HS-27A (cell line): ENCODE measurements at regions not wholly inside any gene's neighbourhood (a gene's known extent, or its start where the extent isn't known, plus 50 kb on each side); places are given as distances from the start of the nearest gene placed in this dataset.

Experiments used
- DNase-seq: peaks from one replicate; pipeline ENCODE4 v3.0.0-alpha.2; 2012; ENCODE audit warnings: low read depth, missing footprints

DNA sequence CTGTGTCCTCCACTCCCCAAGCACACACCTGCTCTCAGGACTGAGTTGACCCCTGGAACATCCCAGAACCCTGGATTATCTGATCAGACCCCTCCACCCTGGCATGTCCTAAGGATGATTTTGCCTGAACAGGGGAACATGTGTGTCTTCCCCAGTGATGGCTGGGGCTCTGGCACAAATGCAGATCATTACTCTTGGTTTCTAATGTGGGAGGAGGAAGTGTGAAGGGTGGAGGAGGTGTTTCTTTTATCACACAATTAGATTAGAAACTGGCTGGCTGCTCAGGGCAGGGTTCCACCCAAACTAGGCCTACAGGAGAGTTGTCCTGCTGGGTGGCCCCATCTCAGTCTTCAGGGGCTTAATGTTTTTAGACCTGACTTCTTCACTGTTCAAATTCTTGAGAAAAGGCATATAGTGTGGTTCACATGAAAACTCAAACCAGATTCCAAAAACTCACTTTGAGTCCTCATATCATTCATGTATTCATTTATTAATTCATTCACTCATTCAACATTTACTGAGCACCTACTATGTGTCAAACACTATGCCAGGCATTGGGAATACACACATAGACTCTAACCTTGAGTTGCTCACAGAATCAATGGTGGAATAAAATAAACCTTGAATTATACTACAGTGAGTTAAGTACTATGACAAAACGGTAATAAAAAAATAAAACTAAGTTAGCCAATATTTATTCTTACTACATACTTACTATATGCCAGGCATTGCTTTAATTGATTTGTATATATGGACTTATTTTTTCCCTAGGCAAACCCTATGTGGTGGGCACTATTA, 221.8 kb upstream of the JUN start:
- no peak for DNase-seq

GRCh38 chr1:59006289-59006658, 222.4 kb upstream of the JUN start:
- DNase-seq: no peak

DNA sequence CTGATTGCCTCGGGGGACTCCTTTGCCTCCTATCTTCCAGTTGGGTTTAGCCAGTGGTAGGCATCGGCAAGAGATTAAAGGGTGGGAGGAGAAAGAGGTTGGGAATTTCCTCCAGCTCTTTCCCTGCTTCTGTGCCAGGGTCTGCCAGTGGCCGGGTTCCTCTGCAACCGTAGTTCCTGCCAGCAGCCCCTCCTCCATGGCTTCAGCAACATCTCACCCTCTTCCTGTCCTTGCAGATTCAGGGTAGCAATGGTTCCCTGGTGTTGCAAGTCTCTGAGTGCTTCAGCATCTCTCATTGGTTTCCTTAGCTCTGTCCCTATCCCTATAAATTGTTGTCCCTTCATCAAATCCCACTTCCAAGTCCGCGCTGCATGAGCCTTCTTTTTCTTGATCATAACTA, 223.1 kb upstream of the JUN start:
- DNase-seq: no peak

GRCh38 chr1:59007429-59007819, 223.6 kb upstream of the JUN start:
- DNase-seq: no peak

DNA sequence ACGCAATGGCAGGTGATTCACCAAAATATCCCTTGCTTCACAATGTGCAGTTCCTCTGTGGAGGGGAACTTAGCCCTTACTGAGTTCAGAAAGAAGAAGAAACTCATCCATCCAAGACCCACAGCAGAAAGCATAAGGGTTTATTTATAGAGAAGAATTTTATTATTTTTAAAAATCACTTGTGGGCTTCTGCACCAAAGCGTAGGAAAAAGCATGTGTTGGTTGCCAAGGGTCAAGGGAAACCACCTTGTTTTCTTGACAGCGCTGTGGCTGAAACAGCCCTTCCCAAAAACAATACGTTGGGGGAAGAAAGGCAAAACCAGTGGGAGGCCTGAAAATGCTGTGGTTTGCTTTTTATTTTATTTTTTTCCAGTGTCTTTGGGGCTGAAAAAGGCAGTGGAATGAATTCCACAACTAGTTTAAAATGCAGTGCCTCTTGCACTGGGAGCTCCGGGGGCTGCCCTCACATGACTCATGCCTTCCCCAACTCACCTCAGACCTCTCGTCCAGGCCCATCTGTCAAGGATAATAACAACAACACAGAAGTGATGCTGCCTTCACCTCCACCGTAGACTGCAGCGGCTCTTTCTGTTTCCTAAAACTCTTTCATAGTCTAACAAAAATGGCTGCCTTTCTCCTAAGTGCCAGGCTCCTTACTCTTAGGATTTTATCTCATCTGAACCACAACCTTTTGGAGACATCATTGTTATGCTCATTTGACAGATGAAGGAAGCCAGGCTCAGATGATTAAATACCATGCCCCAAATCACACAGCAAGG, 224.2 kb upstream of the JUN start:
- DNase-seq: no peak

DNA sequence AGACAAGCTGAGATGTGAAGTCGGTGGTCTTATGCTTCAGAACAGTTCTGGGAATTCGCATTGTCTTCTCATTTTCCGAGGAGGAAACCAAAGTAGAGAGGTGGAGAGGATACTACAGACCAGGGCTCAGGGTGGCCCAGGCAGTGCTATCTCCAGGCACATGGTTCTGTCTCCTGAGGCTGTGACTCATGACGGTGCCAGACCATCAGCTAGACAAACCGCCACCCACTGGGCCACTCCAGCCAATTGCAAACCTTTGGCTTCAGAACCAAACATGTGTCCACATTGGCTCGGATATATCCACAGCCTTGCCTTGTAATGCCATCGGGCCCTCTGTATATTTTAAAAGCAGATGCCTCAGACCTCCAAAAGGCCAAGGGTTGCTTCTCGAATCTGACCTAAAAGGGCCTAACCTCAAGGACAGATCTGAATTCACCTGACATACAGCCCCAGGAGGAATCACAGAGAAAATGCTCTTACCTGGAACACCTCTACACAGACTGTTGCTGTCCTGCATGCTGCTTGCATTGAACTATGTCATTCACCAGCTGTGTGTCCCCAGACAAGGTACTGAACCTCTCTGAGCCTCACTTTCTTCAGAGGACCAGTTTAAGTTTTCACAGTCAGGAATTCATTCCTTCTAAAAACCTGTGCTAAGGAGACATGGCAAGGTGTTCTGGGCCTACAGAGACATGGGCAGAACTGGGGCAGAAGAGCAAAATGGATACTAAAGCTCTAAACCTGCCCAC, 224.9 kb upstream of the JUN start:
- no peak for DNase-seq

GRCh38 chr1:59011663-59012062, 227.8 kb upstream of the JUN start:
- DNase-seq: no peak

DNA sequence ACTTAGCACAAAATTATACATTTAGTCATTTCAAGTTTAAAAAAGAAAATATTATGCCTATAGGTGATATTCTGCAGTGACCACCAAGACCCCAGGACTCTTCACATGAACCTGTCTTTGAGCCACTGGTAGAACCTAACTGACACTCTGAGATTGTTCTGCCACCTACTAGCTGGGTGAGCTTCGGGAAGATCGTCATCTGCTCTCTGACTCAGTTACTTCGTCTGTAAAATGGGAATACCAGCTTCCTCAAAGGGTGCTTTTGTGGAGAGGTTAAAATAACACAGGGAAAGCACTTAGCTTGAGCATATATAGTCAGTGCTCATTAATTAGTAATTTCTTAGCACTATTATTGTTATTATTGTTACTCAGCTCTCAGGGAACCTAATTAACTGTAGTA, 228.5 kb upstream of the JUN start:
- DNase-seq: no peak

DNA sequence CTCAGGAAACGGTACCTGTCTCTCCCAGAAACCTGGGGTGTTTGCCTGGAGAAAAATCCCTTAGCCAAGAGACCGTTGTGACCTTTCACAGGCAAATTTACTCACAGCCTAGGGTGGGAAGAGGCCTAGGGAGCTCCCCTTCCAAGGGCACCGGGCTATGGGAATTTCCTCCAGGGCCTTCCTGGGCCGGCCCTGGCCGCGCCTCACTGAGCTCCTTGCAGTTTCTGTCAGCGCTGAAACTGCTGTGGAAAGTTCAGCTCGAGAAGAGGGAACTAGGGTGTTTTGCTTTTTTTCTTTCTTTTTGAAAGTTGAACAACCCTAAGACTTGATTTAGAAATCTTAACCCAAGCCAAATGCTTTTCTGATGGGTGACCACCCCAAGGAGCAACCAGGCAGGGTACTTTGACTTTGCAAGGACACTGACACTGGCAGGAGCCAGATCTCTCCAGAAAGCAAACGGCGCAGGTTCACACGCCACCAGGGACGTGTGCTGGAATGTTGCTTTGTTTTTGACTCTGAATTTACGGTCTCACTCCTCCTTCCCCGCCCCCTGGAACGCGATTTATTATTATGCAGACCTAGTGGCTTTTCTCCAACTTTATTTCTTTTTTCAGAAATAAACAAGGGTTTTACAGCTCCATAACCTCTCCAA, 229.6 kb upstream of the JUN start:
- no peak for DNase-seq

DNA sequence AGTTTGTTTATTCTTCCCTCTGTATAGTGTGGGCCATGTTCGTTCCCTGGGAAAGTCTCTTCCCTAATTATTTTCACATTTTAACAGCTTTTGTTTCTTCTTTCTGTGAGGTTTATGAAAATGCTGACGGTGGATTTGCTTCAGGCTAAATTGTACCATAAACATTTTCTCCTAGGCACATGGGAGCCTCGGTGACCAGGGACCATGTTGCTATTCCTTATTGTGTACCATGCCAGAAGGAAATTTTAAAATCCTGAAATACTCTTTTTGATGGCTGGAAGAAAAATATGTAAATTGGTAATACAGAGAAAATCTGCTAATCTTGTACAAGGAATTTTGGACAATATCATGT, 230.1 kb upstream of the JUN start:
- no peak for DNase-seq

DNA sequence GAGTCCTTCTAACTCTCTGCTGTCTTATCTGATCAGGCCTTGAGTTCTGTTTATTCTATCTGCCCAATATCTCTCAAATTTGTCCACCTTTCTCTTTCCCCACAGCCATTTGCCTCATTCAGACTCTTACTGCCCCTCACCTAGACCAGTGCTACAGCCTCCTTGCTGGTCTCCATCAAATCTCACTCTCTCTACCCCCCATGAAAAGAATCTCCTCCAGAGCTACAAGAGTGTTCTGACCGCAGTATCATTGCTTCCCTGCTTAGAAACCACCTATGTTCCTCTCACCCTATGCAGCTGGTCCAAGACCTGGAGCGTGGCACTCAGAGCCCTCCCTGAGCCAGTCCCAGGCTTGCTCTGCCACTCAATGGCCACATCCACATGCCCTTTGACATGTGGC, 231.0 kb upstream of the JUN start:
- no peak for DNase-seq

GRCh38 chr1:59015708-59016107, 231.9 kb upstream of the JUN start:
- DNase-seq: no peak

DNA sequence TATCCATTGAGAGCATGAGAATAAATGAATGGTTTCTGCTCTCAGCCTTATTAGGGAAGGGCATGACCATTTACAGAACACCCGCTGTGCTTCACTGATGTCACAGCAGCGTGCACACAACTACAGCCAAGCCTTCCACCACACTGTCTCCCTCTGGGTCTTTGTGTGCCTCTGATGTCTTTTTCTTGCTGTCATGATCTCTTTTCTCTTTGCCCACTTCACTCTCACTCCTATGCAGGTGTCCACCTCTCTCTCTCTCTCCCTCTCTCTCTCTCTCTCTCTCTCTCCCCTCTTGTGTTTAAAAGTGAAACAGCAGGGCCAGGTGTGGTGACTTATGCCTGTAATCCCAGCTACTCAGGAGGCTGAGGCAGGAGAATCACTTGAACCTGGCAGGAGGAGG, 232.5 kb upstream of the JUN start:
- no peak for DNase-seq

DNA sequence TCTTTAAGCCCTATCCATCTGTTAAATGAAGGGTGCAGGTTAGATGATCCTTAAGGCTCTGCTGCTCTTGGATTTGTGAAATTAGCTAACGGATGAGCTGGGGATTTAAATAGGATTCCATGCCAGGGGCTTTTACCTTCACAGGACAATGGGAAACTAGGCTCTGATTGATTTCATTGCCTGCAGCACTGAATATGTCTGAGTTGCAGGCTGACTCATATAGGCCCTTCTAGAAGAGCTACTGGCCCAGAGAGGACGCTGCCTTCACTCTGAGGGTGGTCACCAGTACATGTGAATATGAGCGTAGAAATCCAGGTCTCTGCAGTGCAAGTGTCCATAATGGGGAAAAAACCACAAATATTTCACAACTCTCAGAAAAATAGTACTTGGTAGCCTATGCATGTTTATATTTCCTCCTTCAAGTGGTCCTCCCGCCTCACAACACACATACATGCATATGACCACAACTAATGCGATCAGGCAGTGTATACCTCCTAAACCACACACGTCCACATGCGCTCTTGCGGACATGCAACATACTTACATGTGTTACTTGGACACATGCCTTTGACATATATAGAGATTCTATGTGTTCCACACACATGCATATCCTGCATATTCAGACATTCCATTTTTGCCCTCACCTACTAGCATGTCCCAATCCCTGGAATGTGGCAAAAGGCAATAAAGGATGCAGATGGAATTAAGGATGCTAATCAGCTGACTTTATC, 233.8 kb upstream of the JUN start:
- no peak for DNase-seq

GRCh38 chr1:59018446-59018845, 234.6 kb upstream of the JUN start:
- no peak for DNase-seq

GRCh38 chr1:59018860-59019259, 235.0 kb upstream of the JUN start:
- DNase-seq: no peak

- no peak for DNase-seq
Observed at GRCh38 chr1:59020151-59020997, 236.5 kb upstream of the JUN start.

DNA sequence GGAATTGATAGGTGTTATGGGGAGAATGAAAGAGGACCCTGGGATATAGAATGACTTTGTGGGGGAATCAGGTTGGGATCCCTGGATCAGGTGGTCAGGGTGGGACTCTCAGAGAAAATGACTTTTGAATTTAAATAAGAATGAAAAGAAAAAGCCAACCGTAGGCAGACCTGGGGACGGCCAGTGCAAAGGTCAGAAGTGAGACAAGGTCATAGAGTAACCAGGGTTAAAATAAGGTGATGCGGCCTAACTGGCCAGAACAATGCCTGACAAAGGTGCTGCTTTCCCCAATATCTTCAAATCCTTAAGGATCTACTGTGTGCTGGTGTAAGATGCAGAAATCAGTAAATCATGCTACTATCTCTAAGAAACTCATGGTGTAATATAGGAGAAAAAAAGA, 238.4 kb upstream of the JUN start:
- DNase-seq: no peak

DNA sequence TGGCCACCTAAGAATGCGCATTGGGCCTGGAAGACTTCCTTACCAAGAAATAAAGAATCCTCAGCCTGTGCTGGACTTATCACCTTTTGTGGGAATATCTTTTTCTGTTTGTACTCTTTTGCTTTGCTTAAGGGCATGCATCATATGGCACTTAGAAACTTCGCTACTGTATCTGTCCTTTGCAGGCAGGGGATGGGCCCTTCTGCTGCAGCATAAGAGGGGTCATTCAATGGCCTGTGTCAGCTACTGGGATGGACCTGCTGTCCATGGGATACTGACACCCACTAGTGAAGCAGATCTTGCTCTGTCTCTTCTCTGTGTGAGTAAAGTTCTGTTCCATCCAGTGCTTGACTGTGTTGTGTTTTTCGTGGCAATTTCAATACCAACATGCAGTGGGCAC, 239.0 kb upstream of the JUN start:
- DNase-seq: no peak

GRCh38 chr1:59025201-59025600, 241.4 kb upstream of the JUN start:
- DNase-seq: no peak

DNA sequence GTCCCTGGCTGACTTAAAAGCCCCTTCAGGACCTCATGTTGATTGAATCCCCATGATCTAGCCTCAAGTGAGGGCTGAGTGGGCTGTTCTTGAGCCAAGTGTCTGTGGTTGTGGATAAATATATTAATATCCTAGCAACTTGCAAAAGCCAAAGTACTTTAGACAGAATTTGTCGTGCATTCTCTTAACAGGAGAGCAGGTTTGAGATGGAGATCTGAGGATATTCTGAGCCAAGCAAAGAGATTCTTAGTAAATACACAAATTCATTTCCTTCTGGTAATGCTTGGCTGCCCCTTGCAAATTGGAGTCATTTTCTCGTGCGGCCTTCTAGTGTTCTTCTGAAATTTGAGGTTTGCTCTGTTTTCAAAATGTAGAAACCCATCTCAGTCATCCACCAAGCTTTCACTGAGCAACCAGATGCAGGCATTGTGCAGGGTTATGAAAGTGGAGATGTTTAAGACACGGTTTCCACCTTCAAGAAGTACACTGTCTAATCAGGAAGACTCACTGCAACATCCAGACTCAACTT, 242.1 kb upstream of the JUN start:
- no peak for DNase-seq
